Neural cell (in vitro differentiated cells): ENCODE measurements at regions not wholly inside any gene's neighbourhood (a gene's known extent, or its start where the extent isn't known, plus 50 kb on each side); places are given as distances from the start of the nearest gene placed in this dataset.

Source experiments
- H2AFZ ChIP-seq: fragments of 200-600, 300-800 bp; sonication (generic), shearing (Covaris generic); 2 replicates; pipeline ENCODE4 v1.6.0; 2014; ENCODE audit warnings: low read depth, mild to moderate bottlenecking, antibody characterized with exemption, low read length, moderate library complexity
- H3F3A ChIP-seq: fragments of 200-600 bp; shearing (Covaris generic); 2 replicates; pipeline ENCODE4 v1.6.1; 2016; ENCODE audit warnings: mild to moderate bottlenecking, moderate library complexity, mixed read lengths, antibody characterized with exemption, low read length; ENCODE audit not compliant: insufficient read depth, poor library complexity, severe bottlenecking
- H3K27ac ChIP-seq: fragments of 200-600, 300-800 bp; sonication (generic), shearing (Covaris generic); 2 replicates; pipeline ENCODE4 v1.5.1; 2014; ENCODE audit warnings: mild to moderate bottlenecking, low read length, moderate library complexity
- H3K27me3 ChIP-seq: fragments of 300-800, 200-600 bp; sonication (generic), shearing (Covaris generic); 2 replicates; pipeline ENCODE4 v1.6.0; 2014; ENCODE audit warnings: mild to moderate bottlenecking, low read depth, low read length, moderate library complexity; ENCODE audit not compliant: insufficient read depth
- H3K36me3 ChIP-seq: fragments of 300-800, 200-600 bp; sonication (generic), shearing (Covaris generic); 2 replicates; pipeline ENCODE4 v1.5.1; 2014; ENCODE audit warnings: mild to moderate bottlenecking, antibody characterized with exemption, low read length, moderate library complexity; ENCODE audit not compliant: insufficient read depth
- H3K4me2 ChIP-seq: fragments of 300-800, 200-600 bp; sonication (generic), shearing (Covaris generic); 2 replicates; pipeline ENCODE4 v1.6.0; 2014; ENCODE audit warnings: mild to moderate bottlenecking, low read length
- H3K4me3 ChIP-seq: fragments of 300-800, 200-600 bp; sonication (generic), shearing (Covaris generic); 2 replicates; pipeline ENCODE4 v1.5.1; 2014; ENCODE audit warnings: mild to moderate bottlenecking, low read length, moderate library complexity
- H3K79me2 ChIP-seq: fragments of 200-600 bp; shearing (Covaris generic); replicated peaks from 2 replicates; pipeline ENCODE4 v1.6.0; 2014; ENCODE audit warnings: mild to moderate bottlenecking, low read length, moderate library complexity; ENCODE audit not compliant: insufficient read depth
- H3K9ac ChIP-seq: fragments of 300-800, 200-600 bp; sonication (generic), shearing (Covaris generic); 2 replicates; pipeline ENCODE4 v1.6.1; 2016; ENCODE audit warnings: mild to moderate bottlenecking, low read length, mixed read lengths
- H3K9me2 ChIP-seq: fragments of 200-600 bp; shearing (Covaris generic); 2 replicates; pipeline ENCODE4 v1.6.1; 2016; ENCODE audit warnings: mild to moderate bottlenecking, low read length, mixed read lengths; ENCODE audit not compliant: insufficient read depth
- H3K9me3 ChIP-seq: fragments of 200-600, 300-800 bp; sonication (generic), shearing (Covaris generic); 2 replicates; pipeline ENCODE4 v1.6.1; 2016; ENCODE audit warnings: mild to moderate bottlenecking, mixed run types, low read length, moderate library complexity, mixed read lengths
- H4K20me1 ChIP-seq: fragments of 200-600 bp; shearing (Covaris generic); 2 replicates; pipeline ENCODE4 v1.6.1; 2016; ENCODE audit warnings: mild to moderate bottlenecking, mixed run types; ENCODE audit not compliant: insufficient read depth
- EP300 ChIP-seq: fragments of 450-650 bp; conservative IDR thresholded peaks from 2 replicates; pipeline ENCODE4 v1.6.1; 2014; ENCODE audit warnings: antibody characterized with exemption, mild to moderate bottlenecking, moderate library complexity; ENCODE audit not compliant: poor library complexity, severe bottlenecking
- EZH2 ChIP-seq: fragments of 200-600, 300-800 bp; shearing (Covaris generic), sonication (generic); IDR thresholded peaks from 2 replicates; pipeline ENCODE4 v1.6.1; 2014; ENCODE audit warnings: antibody characterized with exemption, low read length, borderline replicate concordance, mild to moderate bottlenecking; ENCODE audit not compliant: insufficient read depth, poor library complexity, severe bottlenecking
- MXI1 ChIP-seq: fragments of 450-650 bp; conservative IDR thresholded peaks from 2 replicates; pipeline ENCODE4 v1.6.1; 2014; ENCODE audit warnings: antibody characterized with exemption, mild to moderate bottlenecking; ENCODE audit not compliant: poor library complexity, severe bottlenecking
- POLR2AphosphoS5 ChIP-seq: IDR thresholded peaks from 2 replicates; pipeline ENCODE4 v1.6.1; 2012
- RAD21 ChIP-seq: fragments of 450-650 bp; conservative IDR thresholded peaks from 2 replicates; pipeline ENCODE4 v1.6.1; 2014; ENCODE audit warnings: antibody characterized with exemption, mild to moderate bottlenecking, moderate library complexity
- SMC3 ChIP-seq: fragments of 450-650 bp; conservative IDR thresholded peaks from 2 replicates; pipeline ENCODE4 v1.6.1; 2014; ENCODE audit warnings: antibody characterized with exemption, mild to moderate bottlenecking, moderate library complexity; ENCODE audit not compliant: poor library complexity
- TAF1 ChIP-seq: IDR thresholded peaks from 2 replicates; pipeline ENCODE4 v1.6.1; 2012; ENCODE audit warnings: low read depth
- TF ChIP-seq, protein P1 (sequence below): fragments of 450-650 bp; IDR thresholded peaks from 2 replicates; pipeline ENCODE4 v1.5.1; 2014; ENCODE audit warnings: antibody characterized with exemption, mild to moderate bottlenecking, moderate library complexity; ENCODE audit not compliant: poor library complexity, severe bottlenecking
- TF ChIP-seq, protein P2 (sequence below): IDR thresholded peaks from 2 replicates; pipeline ENCODE4 v1.6.1; 2012; ENCODE audit warnings: borderline replicate concordance

DNA sequence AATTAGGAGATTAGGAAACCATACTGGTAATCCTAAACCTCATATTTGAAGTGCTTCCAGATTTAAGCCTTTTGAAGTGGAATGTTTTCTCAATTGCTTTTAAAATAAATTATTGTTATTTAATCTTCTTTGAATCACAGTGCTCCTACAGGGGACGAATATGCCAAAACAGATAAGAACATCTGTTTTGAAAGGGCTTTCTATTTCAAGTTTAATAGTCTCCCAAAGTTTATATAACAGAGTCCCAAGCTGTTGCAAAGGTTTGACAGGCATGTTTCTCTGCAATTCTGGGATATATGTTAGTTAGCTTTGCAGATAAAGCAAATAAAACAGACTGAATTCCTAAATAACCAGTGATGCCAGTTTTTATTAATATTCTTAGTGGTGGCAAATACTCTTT is 803.7 kb downstream of the TLE4 start:
- Histone ChIP-seq H3K9me2 (no peaks in the 10 kb centered on the region), H3K4me3 (no peak overlapping the region)

DNA sequence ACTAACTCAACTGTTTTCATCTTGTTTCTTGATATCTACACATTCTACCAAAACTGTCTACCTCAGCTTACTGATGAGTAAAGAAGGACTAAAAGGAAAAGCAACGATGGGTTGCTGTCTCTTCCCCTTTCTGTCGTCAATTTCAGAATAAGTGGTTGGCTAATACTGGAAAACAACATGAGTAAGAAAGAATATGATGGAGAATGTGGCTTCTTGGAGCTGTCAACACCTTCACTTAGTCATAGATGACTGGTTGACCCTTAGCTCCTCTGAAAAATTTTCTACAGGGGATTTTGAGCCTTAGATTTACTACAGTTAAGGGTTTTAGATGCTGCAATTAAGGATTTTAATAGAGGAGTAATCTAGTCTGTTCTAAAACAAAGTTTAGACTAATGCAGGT is 797.9 kb downstream of the TLE4 start:
- TF ChIP-seq, protein P1, sequence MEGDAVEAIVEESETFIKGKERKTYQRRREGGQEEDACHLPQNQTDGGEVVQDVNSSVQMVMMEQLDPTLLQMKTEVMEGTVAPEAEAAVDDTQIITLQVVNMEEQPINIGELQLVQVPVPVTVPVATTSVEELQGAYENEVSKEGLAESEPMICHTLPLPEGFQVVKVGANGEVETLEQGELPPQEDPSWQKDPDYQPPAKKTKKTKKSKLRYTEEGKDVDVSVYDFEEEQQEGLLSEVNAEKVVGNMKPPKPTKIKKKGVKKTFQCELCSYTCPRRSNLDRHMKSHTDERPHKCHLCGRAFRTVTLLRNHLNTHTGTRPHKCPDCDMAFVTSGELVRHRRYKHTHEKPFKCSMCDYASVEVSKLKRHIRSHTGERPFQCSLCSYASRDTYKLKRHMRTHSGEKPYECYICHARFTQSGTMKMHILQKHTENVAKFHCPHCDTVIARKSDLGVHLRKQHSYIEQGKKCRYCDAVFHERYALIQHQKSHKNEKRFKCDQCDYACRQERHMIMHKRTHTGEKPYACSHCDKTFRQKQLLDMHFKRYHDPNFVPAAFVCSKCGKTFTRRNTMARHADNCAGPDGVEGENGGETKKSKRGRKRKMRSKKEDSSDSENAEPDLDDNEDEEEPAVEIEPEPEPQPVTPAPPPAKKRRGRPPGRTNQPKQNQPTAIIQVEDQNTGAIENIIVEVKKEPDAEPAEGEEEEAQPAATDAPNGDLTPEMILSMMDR, result no peak
- TF ChIP-seq MXI1 (no peak), POLR2AphosphoS5 (no peak), EZH2 (no peak), SMC3 (no peak), EP300 (no peak), TAF1 (no peak), RAD21 (no peak)
- TF ChIP-seq, protein P2, sequence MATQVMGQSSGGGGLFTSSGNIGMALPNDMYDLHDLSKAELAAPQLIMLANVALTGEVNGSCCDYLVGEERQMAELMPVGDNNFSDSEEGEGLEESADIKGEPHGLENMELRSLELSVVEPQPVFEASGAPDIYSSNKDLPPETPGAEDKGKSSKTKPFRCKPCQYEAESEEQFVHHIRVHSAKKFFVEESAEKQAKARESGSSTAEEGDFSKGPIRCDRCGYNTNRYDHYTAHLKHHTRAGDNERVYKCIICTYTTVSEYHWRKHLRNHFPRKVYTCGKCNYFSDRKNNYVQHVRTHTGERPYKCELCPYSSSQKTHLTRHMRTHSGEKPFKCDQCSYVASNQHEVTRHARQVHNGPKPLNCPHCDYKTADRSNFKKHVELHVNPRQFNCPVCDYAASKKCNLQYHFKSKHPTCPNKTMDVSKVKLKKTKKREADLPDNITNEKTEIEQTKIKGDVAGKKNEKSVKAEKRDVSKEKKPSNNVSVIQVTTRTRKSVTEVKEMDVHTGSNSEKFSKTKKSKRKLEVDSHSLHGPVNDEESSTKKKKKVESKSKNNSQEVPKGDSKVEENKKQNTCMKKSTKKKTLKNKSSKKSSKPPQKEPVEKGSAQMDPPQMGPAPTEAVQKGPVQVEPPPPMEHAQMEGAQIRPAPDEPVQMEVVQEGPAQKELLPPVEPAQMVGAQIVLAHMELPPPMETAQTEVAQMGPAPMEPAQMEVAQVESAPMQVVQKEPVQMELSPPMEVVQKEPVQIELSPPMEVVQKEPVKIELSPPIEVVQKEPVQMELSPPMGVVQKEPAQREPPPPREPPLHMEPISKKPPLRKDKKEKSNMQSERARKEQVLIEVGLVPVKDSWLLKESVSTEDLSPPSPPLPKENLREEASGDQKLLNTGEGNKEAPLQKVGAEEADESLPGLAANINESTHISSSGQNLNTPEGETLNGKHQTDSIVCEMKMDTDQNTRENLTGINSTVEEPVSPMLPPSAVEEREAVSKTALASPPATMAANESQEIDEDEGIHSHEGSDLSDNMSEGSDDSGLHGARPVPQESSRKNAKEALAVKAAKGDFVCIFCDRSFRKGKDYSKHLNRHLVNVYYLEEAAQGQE, result no peak
- H3K36me3 ChIP-seq, result no peaks in the 10 kb centered on the region
- H3F3A ChIP-seq, result no peaks in the 10 kb centered on the region
- H3K9ac ChIP-seq, result no peak overlapping the region
- no peaks in the 10 kb centered on the region for H3K9me2 ChIP-seq
- H3K79me2 ChIP-seq, result no peaks in the 10 kb centered on the region
- no peak overlapping the region for H2AFZ ChIP-seq
- H3K4me3 ChIP-seq, result no peak overlapping the region
- no peaks in the 10 kb centered on the region for H3K27me3 ChIP-seq
- no peaks in the 10 kb centered on the region for H3K9me3 ChIP-seq
- H3K4me2 ChIP-seq, result no peak overlapping the region
- H4K20me1 ChIP-seq, result no peaks in the 10 kb centered on the region
- H3K27ac ChIP-seq, result no peak overlapping the region

More for the DNA sequence above, 803.7 kb downstream of the TLE4 start:
- no peak overlapping the region for H3K27ac ChIP-seq
- no peaks in the 10 kb centered on the region for H3K9me3 ChIP-seq
- H3K27me3 ChIP-seq, result no peaks in the 10 kb centered on the region
- TF ChIP-seq, protein P2, result no peak
- no peak for TF ChIP-seq EP300
- no peak for TF ChIP-seq MXI1
- TF ChIP-seq TAF1, result no peak
- no peak for TF ChIP-seq RAD21
- TF ChIP-seq, protein P1, result no peak
- no peaks in the 10 kb centered on the region for H3K79me2 ChIP-seq
- H2AFZ ChIP-seq, result no peak overlapping the region
- H3F3A ChIP-seq, result no peaks in the 10 kb centered on the region
- no peak overlapping the region for H3K9ac ChIP-seq
- H3K4me2 ChIP-seq, result no peak overlapping the region
- H4K20me1 ChIP-seq, result no peaks in the 10 kb centered on the region
- H3K36me3 ChIP-seq, result no peaks in the 10 kb centered on the region
